Stromal cell of bone marrow (primary cell): ENCODE measurements at regions not wholly inside any gene's neighbourhood (a gene's known extent, or its start where the extent isn't known, plus 50 kb on each side); places are given as distances from the start of the nearest gene placed in this dataset.
"Not testable (repeated sequence)": the region's sequence is repeated elsewhere in the genome, so short reads cannot be mapped to it uniquely, and the experiment has no call there.

Source experiments
- DNase-seq: peaks from one replicate; pipeline ENCODE4 v3.0.0-alpha.2; 2012; ENCODE audit warnings: low read depth

DNA sequence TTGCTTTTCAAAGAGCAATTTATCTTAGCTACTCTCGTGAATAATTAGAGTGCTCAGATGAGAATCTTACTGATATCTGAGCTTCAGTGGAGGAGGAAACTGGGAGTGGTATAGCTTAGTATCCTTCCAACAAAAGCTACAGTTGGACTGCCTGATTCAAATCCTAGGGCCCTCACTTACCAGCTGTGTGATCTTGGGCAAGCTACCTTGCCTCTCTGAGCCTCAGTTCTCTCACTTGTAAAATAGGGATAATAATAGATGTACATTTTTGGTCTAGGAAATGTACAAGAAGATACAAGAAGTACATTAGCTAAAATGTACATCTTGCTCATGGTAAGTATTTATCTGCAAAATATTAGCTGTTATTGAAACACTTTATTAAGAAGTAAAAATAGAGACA, 502.0 kb downstream of the HAPSTR1 start:
- DNase-seq = no peak

DNA sequence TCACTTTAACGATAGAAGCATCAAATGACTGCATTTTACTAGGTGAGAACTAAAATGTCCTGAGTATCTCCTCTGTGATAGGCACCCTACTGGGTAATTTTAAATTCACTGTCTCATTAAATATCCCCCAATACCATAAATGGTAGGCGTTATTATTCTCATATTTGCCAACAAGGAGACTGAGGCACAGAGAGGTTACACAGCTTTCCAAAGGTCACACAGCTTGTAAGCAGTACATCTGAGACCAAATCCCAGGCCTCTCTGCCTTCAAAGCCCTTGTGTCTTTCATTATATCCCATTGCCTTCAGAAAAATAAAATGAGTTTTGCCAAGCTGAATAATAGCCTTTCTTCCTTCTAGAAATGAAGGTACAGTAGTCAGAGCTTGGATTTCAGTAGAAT, 502.6 kb downstream of the HAPSTR1 start:
- DNase-seq = no peak

DNA sequence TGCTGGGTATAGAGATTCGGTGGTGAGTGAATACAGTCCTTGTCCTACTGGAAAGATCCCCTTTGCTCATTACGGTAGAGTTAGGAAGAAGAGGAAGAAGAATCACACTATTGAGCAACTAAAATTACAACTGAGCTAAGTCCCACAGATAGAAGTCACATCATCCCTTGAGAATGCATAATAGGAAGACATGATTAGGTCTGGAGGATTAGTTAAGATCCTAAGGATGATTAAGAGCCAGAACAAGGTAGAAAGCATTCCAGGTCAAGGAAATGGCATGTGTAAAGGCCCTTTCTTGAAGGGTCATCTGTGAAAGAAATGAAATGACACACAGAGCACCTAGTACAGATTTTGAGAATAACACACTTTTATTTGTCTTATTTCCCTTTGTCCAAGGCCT, 503.5 kb downstream of the HAPSTR1 start:
- DNase-seq = no peak

DNA sequence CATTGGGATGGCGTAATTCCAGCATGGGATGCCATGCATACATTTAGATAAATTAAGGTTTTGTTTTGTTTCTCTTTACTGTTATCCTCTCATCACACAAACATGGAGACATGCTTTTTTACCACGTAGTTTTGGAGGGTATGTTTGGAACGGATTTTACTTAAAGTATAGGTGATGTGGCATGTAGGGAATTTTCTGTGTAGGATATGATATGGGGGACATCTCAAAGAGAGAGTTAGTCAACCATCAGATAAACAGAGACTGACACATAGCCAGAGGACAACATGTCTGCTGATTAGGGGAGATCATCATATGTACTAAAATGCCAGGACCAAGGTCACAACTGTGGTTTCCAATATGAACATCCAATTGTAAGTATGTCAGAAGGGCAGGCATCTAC, 503.9 kb downstream of the HAPSTR1 start:
- no peak for DNase-seq

DNA sequence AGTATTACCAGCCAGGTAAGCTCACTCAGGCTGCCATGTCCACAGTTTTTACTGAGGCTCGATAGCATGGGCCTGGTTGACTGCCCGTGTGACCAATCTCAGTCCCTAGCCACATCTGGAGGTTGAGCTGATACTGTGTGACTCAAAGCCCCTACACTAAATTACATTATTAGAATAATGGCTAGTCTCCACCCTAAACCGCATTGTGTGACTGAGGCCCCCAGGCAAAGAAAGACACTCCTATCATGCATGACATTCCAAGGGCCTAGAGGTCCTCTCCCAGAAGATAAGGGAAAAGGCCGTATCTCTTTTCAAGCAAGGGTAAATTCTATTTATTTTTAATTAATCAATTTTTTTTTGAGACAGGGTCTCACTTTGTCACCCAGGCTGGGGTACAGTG, 505.3 kb downstream of the HAPSTR1 start:
- DNase-seq = no peak

DNA sequence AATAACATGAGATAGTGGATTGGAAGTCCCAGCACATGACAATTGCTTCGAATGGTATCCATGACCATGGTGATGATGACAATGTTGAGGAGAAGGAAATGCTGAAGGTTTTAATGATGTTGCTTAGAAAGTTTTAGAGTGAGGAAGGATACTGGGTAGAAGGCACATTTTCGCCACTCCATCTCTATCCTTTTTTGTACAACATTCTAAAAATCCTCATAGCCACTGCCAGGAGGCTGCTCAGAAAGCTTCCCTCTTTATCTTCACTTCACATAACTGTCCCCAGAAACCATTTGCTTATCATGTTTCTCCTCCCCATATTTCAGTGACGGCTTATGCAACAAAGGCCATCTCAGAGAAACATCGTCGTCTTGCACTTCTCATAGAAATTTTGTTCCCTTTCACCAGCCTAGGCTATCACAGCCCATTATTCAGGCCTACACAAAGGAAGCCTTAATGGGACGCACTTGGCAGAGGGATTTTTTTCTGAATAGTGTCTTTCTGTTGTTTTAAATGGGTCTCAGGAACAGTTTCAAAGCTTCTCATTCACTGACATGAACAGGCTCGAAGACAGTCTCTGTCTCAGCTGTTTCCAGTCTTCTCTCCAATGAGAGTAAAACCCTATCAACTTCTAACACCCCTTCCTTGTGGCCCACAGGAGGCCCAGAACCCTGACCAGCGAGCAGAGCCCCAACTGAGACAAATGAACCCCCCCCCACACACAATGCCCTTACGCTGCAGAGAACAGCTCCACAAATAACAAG, 506.7 kb downstream of the HAPSTR1 start:
- no peak for DNase-seq

DNA sequence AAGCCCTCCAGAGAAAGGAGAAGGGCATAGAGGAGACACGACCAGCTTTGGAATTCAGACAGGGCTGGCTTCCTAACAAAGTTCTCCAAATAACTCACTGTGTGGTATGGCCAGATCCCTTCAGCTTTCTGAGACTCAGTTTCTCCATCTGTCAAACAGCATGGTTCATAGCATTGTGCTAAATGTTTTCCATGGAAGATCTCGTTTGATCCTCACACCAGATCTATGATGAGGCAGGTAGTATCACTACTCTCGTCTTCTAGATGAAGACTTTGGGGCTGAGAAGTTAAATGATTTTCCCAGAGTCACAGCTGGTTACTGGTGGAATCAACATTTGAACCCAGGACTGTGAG, 507.3 kb downstream of the HAPSTR1 start:
- no peak for DNase-seq

DNA sequence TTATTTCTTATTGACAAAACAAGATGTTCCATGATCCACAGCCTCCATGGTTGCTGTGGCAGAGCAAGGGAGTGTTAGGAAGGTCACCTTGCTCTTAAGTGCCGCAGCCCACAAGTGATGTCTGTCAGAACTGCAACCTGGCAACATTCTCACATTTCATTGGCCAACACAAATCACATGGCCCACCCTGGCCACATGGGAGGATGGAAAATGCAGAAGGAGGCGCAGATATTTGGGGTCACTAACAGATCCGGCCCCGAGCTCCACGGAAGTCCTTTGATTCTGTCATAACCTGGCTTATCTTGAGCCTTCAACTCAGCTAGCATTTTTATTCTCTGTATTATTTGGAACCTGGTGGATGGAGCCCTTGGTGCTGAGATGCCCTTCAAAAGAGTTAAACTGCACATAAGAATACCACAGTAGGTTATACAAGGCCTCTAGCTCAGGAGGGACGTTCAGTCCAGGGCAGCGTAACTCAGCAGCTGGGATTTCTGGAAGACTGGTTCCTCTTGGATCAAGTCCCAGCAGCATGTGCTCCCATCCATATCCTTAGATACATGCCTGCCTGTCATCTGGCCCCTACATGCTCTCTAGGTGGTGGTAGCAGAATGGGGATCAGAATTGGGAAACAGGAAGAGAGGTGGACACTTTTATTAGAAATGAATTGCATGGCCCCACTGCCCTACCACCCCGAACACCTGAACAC, 508.1 kb downstream of the HAPSTR1 start:
- DNase-seq = no peak

DNA sequence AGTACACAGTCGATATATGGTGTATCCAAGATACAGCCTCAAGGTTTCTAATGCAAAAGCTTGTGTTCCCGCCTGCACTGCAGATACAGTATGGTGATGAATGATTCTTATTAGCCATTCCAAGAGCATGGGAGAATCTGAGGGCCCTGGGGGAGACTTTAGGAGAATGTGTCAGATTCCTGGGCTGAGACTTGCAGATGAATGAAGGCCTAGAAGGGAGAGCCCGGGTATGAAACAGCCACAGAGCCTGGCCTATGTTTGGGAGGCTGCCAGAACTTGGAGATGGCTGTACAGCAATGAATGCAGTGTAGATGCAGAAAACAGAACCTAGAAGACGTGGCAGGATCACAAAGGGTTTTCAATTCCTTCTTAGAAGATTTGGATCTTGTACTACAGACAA, 510.7 kb downstream of the HAPSTR1 start:
- DNase-seq = no peak

DNA sequence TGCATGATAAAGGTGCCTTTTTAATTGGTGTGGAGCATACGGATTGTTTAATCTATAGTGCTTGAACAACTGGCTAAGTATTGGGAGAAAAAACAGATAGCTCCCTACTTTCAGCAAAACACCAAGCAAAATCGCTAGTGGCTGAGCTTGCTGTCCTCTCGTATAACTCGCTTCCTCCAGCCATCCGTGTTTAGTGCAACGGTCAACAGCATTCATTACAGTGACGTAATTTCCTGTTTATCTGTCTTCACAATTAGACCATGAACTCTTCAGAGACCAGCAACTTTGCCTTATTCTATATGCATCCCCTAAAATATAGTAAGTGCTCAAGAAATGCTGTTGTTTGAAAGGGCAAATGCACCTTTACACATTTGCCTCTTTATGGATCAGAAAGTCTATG, 511.9 kb downstream of the HAPSTR1 start:
- DNase-seq = no peak

DNA sequence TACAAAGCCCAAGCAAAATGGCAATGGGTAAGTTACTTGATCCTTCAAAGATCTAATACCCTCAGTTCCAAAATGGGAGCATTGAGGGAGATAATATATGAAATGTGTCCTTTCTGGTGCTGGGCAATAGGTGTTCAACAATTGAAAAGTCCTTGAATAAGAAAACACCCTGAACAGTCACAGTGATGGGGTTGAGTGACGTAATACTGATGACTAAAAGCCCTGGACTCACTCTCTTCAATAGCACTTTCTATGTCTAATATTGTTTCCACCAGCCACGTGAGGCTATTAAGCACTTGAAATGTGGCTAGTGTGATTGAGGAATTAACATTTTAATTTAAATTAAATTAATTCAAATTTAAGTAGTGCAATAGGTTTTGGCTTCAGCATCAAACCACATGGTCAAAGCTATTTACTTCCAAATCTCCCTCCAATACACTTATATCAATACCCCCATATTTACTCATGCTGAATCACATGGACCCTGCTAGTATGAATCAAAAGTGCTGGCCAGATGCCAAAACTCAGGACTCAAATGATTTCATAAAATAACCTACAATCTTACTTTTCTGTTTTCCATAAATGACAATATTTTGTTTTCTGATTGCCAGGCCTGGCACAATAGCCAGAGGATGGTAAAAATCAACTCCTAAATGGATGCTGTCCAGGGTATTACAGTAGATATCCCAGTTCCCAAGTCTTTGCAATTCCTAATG, 516.2 kb downstream of the HAPSTR1 start:
- DNase-seq = no peak

DNA sequence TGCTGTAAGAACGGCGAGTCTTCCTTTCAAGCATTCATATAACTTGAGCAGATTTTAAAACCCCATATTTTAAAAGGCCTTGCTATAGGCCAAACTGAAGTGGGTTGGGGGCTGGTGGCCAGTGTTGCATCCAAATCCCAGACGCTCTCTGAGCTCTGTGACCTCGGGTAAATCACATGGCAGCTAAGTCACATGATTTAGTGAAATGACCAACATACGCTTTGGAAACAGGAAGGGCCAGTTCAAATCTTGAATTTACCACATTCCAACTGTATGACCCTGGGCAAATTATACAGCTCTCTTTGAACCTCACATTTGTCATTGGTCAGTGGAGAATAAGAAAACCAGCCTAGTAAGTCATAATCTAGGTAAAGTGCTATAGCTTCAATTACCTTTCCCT, 519.3 kb downstream of the HAPSTR1 start:
- DNase-seq = no peak

DNA sequence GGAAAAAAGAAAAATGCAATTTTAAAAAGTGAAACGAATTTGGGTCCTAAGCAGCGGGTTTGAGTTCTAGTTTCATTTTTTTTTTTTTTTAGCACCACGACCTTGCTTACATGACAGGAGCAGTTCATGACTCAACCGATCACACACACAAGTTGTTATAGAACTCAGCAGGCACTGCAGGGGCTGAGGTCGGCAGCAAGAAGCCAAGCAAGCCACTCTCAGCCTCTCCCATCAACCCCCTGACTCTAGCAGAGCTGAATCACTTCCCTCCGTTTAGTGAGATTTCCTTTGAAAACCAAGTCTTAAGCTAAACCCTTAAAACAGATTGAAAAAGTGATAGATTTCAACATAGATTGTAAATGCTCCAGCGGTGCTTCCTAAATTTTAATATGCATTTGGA, 520.8 kb downstream of the HAPSTR1 start:
- DNase-seq = no peak

DNA sequence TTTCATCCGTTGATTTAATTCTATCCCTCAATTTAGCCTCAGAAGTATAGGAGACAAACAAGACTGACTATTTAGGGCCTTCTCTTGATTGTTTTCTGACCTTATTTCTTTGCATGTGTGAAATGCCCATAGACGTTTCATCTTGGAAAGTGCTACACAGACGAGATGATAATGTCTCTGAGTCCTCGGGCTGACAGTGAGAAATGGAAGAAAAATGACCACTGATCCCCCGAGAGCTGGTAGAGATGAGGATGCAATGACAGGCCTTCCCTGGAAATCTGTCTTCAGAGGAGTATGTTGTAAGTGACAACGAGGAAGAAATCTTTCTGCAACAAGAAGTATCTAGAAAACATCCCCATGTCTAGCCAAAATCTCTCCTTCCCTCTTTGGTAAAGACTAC, 522.9 kb downstream of the HAPSTR1 start:
- no peak for DNase-seq

DNA sequence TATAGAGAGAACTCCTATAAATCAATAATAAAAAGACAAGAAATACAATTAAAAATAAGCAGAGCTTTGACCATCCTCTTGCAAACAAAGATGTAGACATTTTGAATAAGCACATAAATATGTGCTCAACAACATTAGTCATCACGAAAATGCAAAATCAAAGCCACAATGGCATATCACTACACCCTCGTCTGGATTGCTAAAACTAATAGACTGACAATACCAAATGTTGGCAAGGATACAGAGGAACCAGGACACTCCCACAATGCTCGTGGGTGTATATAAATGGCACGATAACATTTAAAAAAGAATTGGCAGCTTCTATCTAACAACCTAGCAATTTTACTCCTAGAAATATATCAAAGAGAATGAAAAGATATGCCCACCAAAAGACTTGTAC, 530.8 kb downstream of the HAPSTR1 start:
- DNase-seq = no peak

DNA sequence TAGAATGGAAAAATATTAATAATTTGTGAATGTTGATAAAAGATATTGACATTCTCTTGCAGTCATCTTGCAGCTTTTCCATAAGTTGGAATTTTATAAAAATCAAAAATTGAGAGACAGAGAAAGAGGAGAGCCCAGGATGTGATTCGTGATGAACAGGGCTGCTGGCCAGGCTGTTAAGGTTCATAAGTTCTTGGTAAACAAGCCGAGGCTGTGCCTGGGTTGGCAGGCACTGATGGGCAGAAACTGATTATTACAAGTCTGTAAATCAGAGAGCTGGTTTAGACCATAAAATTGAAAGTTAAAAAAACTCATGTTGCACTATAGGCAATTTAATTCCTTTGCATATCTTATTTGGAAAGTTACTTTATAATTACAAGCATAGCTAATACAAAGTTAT, 533.7 kb downstream of the HAPSTR1 start:
- no peak for DNase-seq

DNA sequence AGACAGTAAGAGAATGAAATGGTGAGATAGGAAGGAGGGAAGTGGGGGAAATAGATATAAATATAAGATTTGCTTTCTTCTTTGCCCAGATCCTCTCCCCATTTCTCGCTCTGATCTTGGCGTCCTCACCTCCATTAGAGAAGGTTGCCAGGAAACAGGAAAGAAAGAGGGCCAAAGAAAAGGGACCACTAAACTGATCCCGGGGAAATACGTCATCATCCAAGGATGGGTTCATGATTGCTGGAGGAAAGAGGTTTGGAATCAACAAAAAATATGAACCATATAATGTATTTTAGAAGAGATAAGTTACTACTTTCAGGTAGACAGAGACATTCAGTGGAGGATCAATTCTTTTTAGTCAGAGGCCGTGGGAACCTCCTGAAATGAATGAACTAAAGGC, 536.0 kb downstream of the HAPSTR1 start:
- DNase-seq = no peak

DNA sequence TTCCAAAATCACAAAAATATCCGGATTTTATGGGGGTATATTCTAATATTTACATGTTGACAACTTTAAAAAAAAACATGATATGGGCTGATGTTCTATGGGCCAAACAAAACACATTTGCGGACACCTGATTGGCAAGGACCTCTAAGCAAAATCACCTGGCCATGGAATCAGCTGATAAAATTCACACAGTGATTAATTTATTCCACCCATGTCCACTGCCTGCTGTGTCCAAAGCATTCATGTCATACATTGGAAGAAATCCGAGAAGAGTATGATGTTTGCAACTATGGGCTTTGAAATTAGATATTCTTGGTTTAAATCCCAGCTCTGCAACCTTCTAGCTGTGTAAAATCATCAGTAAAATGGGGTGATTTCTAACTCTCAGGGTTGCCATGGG, 538.7 kb downstream of the HAPSTR1 start:
- DNase-seq = no peak

DNA sequence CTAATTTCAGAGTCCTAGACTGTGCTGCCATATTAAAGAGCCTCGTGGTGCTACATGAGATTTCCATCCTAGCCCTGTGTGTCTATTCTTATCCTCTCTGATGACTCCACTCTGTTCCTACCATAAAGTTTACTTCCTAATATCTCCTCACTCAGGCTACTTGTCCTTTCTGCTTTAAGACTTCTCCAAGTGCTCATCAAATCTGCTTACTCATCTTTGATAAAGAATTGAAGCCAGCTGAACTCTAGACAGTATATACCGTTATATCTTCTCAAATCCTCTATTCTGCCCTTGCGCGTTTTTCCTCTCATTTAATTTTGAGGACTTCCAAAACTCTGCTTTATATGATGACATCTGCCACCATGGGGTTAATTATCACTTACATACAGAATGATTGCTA, 539.5 kb downstream of the HAPSTR1 start:
- no peak for DNase-seq

DNA sequence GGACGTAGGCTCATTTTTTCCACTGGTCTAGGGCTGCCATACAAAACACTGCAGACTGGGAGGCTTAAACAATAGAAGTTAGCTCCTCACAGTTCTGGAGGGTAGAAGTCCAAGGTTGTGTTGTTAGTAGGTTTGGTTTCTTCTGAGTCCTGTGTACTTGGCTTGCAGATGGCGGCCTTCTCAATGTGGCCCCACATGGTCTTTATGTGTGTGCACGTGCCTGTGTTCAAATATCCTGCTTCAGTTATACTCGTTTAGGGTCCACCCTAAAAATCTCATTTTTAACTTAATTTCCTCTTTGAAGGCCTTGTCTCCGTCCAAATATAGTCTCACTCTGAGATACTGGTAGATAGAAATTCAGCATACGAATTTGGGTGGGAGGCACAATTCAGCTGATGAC, 542.4 kb downstream of the HAPSTR1 start:
- no peak for DNase-seq

DNA sequence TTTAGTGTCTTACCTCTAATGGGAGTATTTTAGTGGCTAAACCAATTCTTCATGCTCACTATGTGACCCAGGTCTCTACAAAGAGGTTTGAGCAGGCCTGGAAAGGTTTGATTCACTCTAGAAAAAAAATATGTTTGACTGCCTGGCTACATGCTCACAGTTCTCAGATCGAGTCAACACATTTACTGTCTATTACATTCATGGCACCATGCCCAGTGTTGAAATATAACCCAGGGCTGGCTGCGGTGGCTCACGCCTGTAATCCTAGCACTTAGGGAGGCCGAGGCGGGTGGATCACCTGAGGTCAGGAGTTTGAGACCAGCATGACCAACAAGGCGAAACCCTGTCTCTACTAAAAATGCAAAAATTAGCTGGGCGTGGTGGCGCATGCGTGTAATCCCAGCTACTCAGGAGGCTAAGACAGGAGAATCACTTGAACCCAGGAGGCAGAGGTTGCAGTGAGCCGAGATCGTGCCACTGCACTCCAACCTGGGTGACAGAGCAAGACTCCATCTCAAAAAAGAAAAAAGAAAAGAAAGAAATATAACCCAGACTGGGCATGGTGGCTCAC, 543.8 kb downstream of the HAPSTR1 start:
- DNase-seq = not testable (repeated sequence)

DNA sequence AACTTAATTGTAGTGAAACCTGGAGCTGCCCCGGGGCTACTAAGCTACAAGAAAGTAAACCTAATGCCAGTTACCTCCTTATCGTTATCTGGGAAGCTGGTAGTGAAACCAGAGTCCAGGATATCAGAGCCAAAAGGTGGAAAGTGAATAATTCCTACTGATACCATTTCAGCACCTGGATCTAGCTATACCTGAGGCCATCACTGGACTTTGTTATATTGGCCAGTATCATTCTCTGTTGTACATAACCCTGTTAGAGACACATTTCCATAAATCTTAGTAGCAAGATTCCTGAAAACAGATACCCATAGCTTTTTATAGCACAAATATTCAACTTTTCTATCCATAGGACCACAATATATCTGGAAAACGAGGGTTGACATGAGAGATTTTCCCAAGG, 538.0 kb downstream of the GRIN2A start:
- DNase-seq = no peak

DNA sequence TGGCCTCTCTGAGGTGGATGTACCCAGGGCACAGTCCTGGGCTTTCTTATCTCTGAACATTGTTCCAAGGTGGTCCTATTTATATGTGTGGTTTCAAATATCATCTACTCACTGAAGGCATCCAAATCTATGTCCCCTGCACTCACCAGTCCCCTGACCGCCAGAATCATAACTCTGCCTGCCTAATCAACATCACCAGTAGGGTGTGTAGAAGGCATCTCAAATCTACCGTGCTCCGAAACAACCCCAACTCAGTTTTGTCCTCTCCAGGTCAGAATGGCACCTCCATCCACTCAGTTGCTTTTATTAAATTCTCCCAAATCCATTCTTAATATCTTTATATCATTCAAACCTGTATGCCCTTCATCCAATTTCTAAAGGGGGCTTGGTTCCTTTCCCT, 536.3 kb downstream of the GRIN2A start:
- DNase-seq = no peak
